ENCODE measurements at regions not wholly inside any gene's neighbourhood (a gene's known extent, or its start where the extent isn't known, plus 50 kb on each side); places are given as distances from the start of the nearest gene placed in this dataset.

- no peak overlapping the region for H3K9ac ChIP-seq (ENCODE audit: low read length)
- H3K36me3 ChIP-seq (ENCODE audit: insufficient read depth, low read length), result no peaks in the 10 kb centered on the region
- no peaks in the 10 kb centered on the region for H3K9me3 ChIP-seq (ENCODE audit: low read length)
- TF ChIP-seq RAD21 (conservative IDR thresholded peaks at IDR 0.05) (no peak), EP300 (conservative IDR thresholded peaks at IDR 0.05; ENCODE audit: poor library complexity, severe bottlenecking) (no peak), CTCF (IDR thresholded peaks at IDR 0.05; ENCODE audit: poor library complexity, severe bottlenecking) (no peak)
- no peak overlapping the region for H3K4me3 ChIP-seq (ENCODE audit: low read length)
- H3K4me2 ChIP-seq (ENCODE audit: low read length), result no peak overlapping the region
- no peaks in the 10 kb centered on the region for H3F3A ChIP-seq (ENCODE audit: insufficient read depth, low read length, poor library complexity, severe bottlenecking)
- H3K27me3 ChIP-seq (ENCODE audit: insufficient read depth, low read depth, low read length), result no peaks in the 10 kb centered on the region
- no peaks in the 10 kb centered on the region for H4K20me1 ChIP-seq (ENCODE audit: insufficient read depth)
- no peaks in the 10 kb centered on the region for H3K79me2 ChIP-seq (replicated peaks; ENCODE audit: insufficient read depth, low read length)
- H3K9me2 ChIP-seq (ENCODE audit: insufficient read depth, low read length), result no peaks in the 10 kb centered on the region
- H3K27ac ChIP-seq (ENCODE audit: low read length), result no peak overlapping the region
- no peak overlapping the region for H2AFZ ChIP-seq (ENCODE audit: low read depth, low read length)
Measured at GRCh38 chr7:9127901-9128300, 694.5 kb downstream of the NXPH1 start.

- no peaks in the 10 kb centered on the region for H3K79me2 ChIP-seq (replicated peaks; ENCODE audit: insufficient read depth, low read length)
- no peak overlapping the region for H3K9ac ChIP-seq (ENCODE audit: low read length)
- no peaks in the 10 kb centered on the region for H3K9me2 ChIP-seq (ENCODE audit: insufficient read depth, low read length)
- H2AFZ ChIP-seq (ENCODE audit: low read depth, low read length), result no peak overlapping the region
- H3K36me3 ChIP-seq (ENCODE audit: insufficient read depth, low read length), result no peaks in the 10 kb centered on the region
- no peak overlapping the region for H3K4me2 ChIP-seq (ENCODE audit: low read length)
- H3K9me3 ChIP-seq (ENCODE audit: low read length), result no peaks in the 10 kb centered on the region
- no peak for TF ChIP-seq EP300 (conservative IDR thresholded peaks at IDR 0.05; ENCODE audit: poor library complexity, severe bottlenecking)
- no peak for TF ChIP-seq EZH2 (IDR thresholded peaks at IDR 0.05; ENCODE audit: borderline replicate concordance, insufficient read depth, low read length, poor library complexity, severe bottlenecking)
- no peak for TF ChIP-seq REST (IDR thresholded peaks at IDR 0.05; ENCODE audit: borderline replicate concordance)
- no peak for TF ChIP-seq SMC3 (conservative IDR thresholded peaks at IDR 0.05; ENCODE audit: poor library complexity)
- TF ChIP-seq TAF1 (IDR thresholded peaks at IDR 0.05; ENCODE audit: low read depth), result no peak
- no peak for TF ChIP-seq POLR2AphosphoS5 (IDR thresholded peaks at IDR 0.05)
- no peak for TF ChIP-seq MXI1 (conservative IDR thresholded peaks at IDR 0.05; ENCODE audit: poor library complexity, severe bottlenecking)
- no peak for TF ChIP-seq RAD21 (conservative IDR thresholded peaks at IDR 0.05)
- TF ChIP-seq CTCF (IDR thresholded peaks at IDR 0.05; ENCODE audit: poor library complexity, severe bottlenecking), result no peak
- H3K27me3 ChIP-seq (ENCODE audit: insufficient read depth, low read depth, low read length), result no peaks in the 10 kb centered on the region
- H4K20me1 ChIP-seq (ENCODE audit: insufficient read depth), result no peaks in the 10 kb centered on the region
- H3K27ac ChIP-seq (ENCODE audit: low read length), result no peak overlapping the region
- no peak overlapping the region for H3K4me3 ChIP-seq (ENCODE audit: low read length)
- H3F3A ChIP-seq (ENCODE audit: insufficient read depth, low read length, poor library complexity, severe bottlenecking), result no peaks in the 10 kb centered on the region
Measured at GRCh38 chr7:9148687-9149086, 715.3 kb downstream of the NXPH1 start.

All from neural cell (in vitro differentiated cells).